ENCODE measurements at regions not wholly inside any gene's neighbourhood (a gene's known extent, or its start where the extent isn't known, plus 50 kb on each side); places are given as distances from the start of the nearest gene placed in this dataset.

DNA sequence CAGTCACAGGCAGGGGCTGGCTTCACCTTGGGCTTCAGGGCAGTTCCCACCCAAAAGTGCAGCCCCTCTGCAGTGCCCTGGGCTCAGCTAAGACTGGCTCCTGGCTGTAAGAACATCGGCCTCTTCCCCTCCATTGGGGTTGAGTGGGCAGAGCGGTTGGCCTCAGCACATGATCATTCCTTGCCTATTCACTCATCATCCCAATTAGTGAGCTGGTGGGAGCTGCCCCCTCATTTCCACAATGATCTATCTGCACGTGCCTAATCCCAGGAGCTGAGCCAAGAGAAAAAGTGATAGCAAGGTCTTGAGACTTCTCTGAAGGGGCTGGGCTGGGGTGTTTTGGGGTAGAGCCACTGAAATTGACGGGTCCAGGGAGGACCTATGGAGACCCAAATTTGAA lies 133.6 kb downstream of the SYF2 start:
- TF ChIP-seq, protein P1, sequence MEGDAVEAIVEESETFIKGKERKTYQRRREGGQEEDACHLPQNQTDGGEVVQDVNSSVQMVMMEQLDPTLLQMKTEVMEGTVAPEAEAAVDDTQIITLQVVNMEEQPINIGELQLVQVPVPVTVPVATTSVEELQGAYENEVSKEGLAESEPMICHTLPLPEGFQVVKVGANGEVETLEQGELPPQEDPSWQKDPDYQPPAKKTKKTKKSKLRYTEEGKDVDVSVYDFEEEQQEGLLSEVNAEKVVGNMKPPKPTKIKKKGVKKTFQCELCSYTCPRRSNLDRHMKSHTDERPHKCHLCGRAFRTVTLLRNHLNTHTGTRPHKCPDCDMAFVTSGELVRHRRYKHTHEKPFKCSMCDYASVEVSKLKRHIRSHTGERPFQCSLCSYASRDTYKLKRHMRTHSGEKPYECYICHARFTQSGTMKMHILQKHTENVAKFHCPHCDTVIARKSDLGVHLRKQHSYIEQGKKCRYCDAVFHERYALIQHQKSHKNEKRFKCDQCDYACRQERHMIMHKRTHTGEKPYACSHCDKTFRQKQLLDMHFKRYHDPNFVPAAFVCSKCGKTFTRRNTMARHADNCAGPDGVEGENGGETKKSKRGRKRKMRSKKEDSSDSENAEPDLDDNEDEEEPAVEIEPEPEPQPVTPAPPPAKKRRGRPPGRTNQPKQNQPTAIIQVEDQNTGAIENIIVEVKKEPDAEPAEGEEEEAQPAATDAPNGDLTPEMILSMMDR (IDR thresholded peaks at IDR 0.05; ENCODE audit: low read depth, low read length) = no peak
- no peak for TF ChIP-seq POLR2A (IDR thresholded peaks at IDR 0.05; ENCODE audit: extremely low read depth, insufficient read length)
- TF ChIP-seq MYC (IDR thresholded peaks at IDR 0.05; ENCODE audit: low read depth, low read length) = no peak
- TF ChIP-seq, protein P2, sequence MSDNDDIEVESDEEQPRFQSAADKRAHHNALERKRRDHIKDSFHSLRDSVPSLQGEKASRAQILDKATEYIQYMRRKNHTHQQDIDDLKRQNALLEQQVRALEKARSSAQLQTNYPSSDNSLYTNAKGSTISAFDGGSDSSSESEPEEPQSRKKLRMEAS (IDR thresholded peaks at IDR 0.05; ENCODE audit: low read depth, low read length) = no peak
- no peak for DNase-seq (ENCODE audit: low read depth)
- H3K4me3 ChIP-seq (ENCODE audit: low read depth, low read length) = no peak overlapping the region

DNA sequence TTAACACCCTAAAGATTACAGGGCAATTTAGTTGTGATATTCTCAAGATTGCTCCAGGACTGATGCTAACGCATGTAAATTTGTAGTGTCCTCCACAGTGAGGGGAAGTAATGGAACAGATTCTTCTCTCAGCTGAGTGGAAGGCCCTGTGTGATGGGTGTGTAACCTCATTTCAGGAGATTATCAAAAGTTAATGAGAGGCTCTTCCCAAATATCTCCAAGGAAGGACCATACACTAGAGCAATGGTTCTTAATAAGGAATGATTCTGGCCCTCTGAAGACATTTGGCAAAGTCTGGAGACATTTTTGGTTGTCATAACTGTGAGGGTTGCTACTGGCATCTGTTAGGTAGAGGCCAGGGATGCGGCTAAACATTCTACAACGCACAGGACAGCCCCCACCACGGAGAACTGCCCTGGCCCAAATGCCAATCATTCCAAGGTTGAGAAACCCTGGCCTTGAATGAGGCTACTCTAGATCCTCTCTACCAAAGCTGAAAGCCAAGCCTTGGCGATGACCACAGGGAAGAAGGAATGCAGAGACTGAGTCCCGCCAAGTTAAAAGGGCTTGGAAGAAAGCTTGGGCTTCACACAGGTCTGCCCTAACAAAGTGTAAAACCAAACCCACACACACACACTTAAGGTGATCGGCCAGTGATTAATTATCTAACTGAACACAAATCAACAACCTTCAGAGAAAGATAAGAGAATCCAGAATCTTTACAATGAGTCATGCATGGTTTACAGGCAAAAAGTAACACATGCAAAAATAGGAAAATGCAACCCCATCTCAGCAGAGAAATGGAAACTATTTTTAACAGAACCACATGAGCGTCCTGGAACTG lies 135.8 kb downstream of the SYF2 start:
- TF ChIP-seq, protein P1 (IDR thresholded peaks at IDR 0.05; ENCODE audit: low read depth, low read length) = no peak
- TF ChIP-seq, protein P2 (IDR thresholded peaks at IDR 0.05; ENCODE audit: low read depth, low read length) = no peak
- no peak for TF ChIP-seq MYC (IDR thresholded peaks at IDR 0.05; ENCODE audit: low read depth, low read length)
- TF ChIP-seq POLR2A (IDR thresholded peaks at IDR 0.05; ENCODE audit: extremely low read depth, insufficient read length) = no peak
- no peak for DNase-seq (ENCODE audit: low read depth)
- H3K4me3 ChIP-seq (ENCODE audit: low read depth, low read length) = no peak overlapping the region

DNA sequence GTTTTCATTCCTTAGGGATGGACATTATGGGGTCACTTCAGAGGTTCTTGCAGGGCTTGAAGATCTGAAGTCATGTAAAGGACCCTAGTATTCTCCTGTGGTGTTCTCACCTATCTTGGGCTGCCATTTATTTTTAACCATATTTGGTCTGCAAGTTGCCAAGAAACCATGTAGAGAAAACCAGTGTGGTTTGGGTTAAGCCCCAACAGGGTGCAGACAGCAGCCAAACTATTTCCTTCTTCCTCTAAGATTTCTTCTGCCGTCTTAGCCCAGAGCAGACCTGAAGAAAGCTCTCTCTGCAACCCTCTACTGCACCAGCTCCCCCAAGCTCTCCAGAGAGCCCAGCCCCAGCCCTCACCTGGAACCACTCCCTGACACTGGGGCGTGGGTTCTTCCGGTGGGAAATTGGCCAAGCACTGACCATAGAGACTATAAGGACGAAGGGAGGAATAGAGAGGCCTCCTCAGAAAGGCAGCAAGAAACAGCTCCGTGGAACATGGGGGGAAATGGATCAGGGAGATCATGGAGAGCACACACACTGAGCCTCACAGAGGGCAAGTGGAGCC lies 136.6 kb downstream of the SYF2 start:
- TF ChIP-seq, protein P2 (IDR thresholded peaks at IDR 0.05; ENCODE audit: low read depth, low read length) = no peak
- no peak for TF ChIP-seq POLR2A (IDR thresholded peaks at IDR 0.05; ENCODE audit: extremely low read depth, insufficient read length)
- TF ChIP-seq MYC (IDR thresholded peaks at IDR 0.05; ENCODE audit: low read depth, low read length) = peak; percentile 9; the same call in 1 of the 2 replicates
- TF ChIP-seq, protein P1 (IDR thresholded peaks at IDR 0.05; ENCODE audit: low read depth, low read length) = no peak
- DNase-seq (ENCODE audit: low read depth) = peak; percentile 37
- no peak overlapping the region for H3K4me3 ChIP-seq (ENCODE audit: low read depth, low read length)

DNA sequence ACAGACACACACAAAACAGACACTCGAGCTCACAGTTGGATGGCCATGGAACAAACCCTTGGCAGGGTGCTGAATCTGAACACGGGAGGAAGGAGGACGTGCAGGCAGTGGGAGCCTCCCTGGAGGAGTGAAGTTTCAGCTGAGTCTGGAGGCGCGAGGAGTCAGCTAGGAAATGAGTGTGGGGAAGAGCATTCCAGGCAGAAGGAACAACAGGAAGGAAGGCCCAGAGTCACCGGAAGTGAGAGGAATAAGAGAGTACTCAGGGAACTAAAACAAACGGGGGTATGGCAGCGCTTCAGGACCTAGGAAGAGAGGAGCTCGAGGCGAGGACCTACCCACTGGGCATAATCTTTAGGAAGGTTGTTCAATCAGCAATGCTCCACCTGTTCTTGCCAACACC lies 137.3 kb downstream of the SYF2 start:
- no peak for TF ChIP-seq POLR2A (IDR thresholded peaks at IDR 0.05; ENCODE audit: extremely low read depth, insufficient read length)
- TF ChIP-seq MYC (IDR thresholded peaks at IDR 0.05; ENCODE audit: low read depth, low read length) = no peak
- no peak overlapping the region for H3K4me3 ChIP-seq (ENCODE audit: low read depth, low read length)
- no peak for DNase-seq (ENCODE audit: low read depth)

DNA sequence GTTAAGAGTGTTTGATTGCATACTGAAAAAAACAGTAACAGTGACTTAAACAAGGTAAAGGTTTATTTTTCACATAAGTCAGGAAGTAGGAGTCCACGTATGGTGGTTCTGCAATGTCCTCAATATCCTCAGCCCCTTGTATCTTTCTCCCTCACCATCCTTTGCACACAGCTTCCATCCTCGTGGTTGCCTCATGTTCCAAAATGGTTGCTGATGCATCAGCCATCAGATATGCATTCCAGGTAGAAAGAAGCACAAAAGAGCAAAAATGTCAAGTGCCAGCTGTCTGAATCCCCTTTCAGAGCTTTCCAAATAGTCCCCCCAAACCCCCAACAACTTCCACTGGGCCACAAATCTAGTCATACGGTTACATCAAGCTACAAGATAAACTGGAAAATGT lies 138.1 kb downstream of the SYF2 start:
- H3K4me3 ChIP-seq (ENCODE audit: low read depth, low read length) = no peak overlapping the region
- TF ChIP-seq, protein P1 (IDR thresholded peaks at IDR 0.05; ENCODE audit: low read depth, low read length) = no peak
- TF ChIP-seq MYC (IDR thresholded peaks at IDR 0.05; ENCODE audit: low read depth, low read length) = no peak
- TF ChIP-seq, protein P2 (IDR thresholded peaks at IDR 0.05; ENCODE audit: low read depth, low read length) = no peak
- TF ChIP-seq POLR2A (IDR thresholded peaks at IDR 0.05; ENCODE audit: extremely low read depth, insufficient read length) = no peak
- no peak for DNase-seq (ENCODE audit: low read depth)

DNA sequence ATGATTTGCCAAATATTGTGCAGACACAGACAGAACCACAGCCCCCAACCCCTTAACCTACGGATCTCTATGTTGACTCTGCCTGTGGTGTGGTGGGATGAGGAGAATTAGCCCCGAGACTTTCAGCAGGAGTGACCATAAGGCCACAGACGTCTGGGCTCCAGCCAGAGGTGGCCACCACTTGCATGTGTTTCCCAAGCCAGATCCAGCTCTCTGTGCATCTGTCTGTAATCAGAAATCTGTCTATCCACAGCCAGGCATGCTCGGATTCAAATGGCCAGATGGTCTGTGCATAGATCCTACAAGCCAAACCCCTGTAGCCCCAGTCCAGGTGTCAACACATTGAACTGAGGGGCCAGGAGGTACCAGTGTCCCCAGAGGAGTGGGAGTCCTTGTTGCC lies 140.6 kb downstream of the SYF2 start:
- no peak for DNase-seq (ENCODE audit: low read depth)
- TF ChIP-seq, protein P1 (IDR thresholded peaks at IDR 0.05; ENCODE audit: low read depth, low read length) = no peak
- TF ChIP-seq MYC (IDR thresholded peaks at IDR 0.05; ENCODE audit: low read depth, low read length) (no peak), POLR2A (IDR thresholded peaks at IDR 0.05; ENCODE audit: extremely low read depth, insufficient read length) (no peak)
- TF ChIP-seq, protein P2 (IDR thresholded peaks at IDR 0.05; ENCODE audit: low read depth, low read length) = no peak
- no peak overlapping the region for H3K4me3 ChIP-seq (ENCODE audit: low read depth, low read length)

All from NB4 (cell line).